ENCODE measurements at regions not wholly inside any gene's neighbourhood (a gene's known extent, or its start where the extent isn't known, plus 50 kb on each side); places are given as distances from the start of the nearest gene placed in this dataset.

- 56% methylated on average over 9 of the region's 9 CpGs for WGBS (ENCODE audit: missing lambda C conversion rate)
- no peak overlapping the region for H3K27ac ChIP-seq
- no peak overlapping the region for H3K4me3 ChIP-seq
- ATAC-seq (no peak), FAIRE-seq (no peak), DNase-seq (ENCODE audit: low read depth in 1 of 2, low spot score in 1 of 2) (no peak)
- ChIA-PET CTCF (no interaction called here), POLR2A (no interaction called here)
- no peaks in the 10 kb centered on the region for H3K9me3 ChIP-seq
- no peaks in the 10 kb centered on the region for H3K4me1 ChIP-seq
- H3K4me2 ChIP-seq: no peak overlapping the region
- TF ChIP-seq FOXS1 (CRISPR knock-in tag; IDR thresholded peaks at IDR 0.05) (no peak), KDM5A (IDR thresholded peaks at IDR 0.05) (no peak), EP300 (IDR thresholded peaks at IDR 0.05) (no peak), E2F6 (IDR thresholded peaks at IDR 0.05; ENCODE audit: borderline replicate concordance, low read depth) (no peak), HOXA7 (CRISPR knock-in tag; IDR thresholded peaks at IDR 0.05) (no peak), BHLHE40 (IDR thresholded peaks at IDR 0.05; ENCODE audit: low read depth, low read length) (no peak), KDM1A (IDR thresholded peaks at IDR 0.05; ENCODE audit: low read depth) (no peak), ELK1 (IDR thresholded peaks at IDR 0.05; ENCODE audit: low read depth, low read length) (no peak), FOSL2 (IDR thresholded peaks at IDR 0.05) (no peak), FOSL2 (CRISPR knock-in tag; IDR thresholded peaks at IDR 0.05) (no peak), NPAS2 (CRISPR knock-in tag; IDR thresholded peaks at IDR 0.05; ENCODE audit: borderline replicate concordance) (no peak), RAD21 (conservative IDR thresholded peaks at IDR 0.05 in 1 of 2, IDR thresholded peaks at IDR 0.05 in 1 of 2) (no peak), SMC3 (IDR thresholded peaks at IDR 0.05) (no peak), HDAC2 (IDR thresholded peaks at IDR 0.05) (no peak), CEBPB (IDR thresholded peaks at IDR 0.05) (no peak), POLR2AphosphoS2 (conservative IDR thresholded peaks at IDR 0.05; ENCODE audit: low read length) (no peak), ATOH8 (CRISPR knock-in tag; IDR thresholded peaks at IDR 0.05; ENCODE audit: low read depth) (no peak), SREBF2 (IDR thresholded peaks at IDR 0.05) (no peak), RFX5 (IDR thresholded peaks at IDR 0.05) (no peak)
Observed at GRCh38 chr11:122348659-122349409, 232.8 kb upstream of the BLID start.

DNA sequence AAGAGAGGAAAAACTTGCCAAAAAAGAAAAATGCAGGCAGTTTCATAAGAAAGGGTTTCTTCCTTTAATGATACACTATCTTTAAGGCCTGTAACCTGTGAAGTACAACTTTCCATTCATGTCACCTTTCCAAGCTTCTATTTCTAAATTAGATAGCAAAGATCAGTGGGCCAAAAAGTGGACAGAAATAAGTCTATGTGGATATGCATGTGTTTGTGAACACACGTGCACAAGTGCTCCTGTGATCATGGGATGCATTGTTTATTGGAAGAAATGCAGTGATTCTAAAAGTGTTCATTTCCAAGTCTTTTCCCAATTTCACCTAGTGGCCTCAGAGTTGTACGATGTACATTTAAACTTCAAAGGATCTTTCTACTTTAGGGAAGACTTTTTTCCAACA is 230.0 kb upstream of the BLID start:
- POLR2A ChIA-PET: no interaction called here

More for the DNA sequence above, 230.0 kb upstream of the BLID start:
- ATAC-seq: no peak
- Histone ChIP-seq H3K27ac (no peak overlapping the region), H3K4me1 (peaks cover 7% of the 10 kb centered on the region; the same call in 2 of the 3 replicates), H3K4me3 (no peak overlapping the region), H3K9me3 (no peaks in the 10 kb centered on the region), H3K4me2 (no peak overlapping the region)
- TF ChIP-seq CHD4 (IDR thresholded peaks at IDR 0.05; ENCODE audit: borderline replicate concordance) (no peak), ZSCAN20 (CRISPR knock-in tag; IDR thresholded peaks at IDR 0.05) (no peak), KDM1A (IDR thresholded peaks at IDR 0.05; ENCODE audit: low read depth) (no peak), HOXB5 (CRISPR knock-in tag; IDR thresholded peaks at IDR 0.05) (no peak), PBX3 (IDR thresholded peaks at IDR 0.05) (no peak), FOSL2 (IDR thresholded peaks at IDR 0.05) (no peak), FOSL2 (CRISPR knock-in tag; IDR thresholded peaks at IDR 0.05) (no peak), BHLHE40 (IDR thresholded peaks at IDR 0.05; ENCODE audit: low read depth, low read length) (no peak), CHD2 (IDR thresholded peaks at IDR 0.05; ENCODE audit: low read length, partially characterized antibody) (no peak), FOSB (CRISPR knock-in tag; IDR thresholded peaks at IDR 0.05) (no peak), EHMT2 (IDR thresholded peaks at IDR 0.05; ENCODE audit: low read depth) (no peak)
- WGBS (ENCODE audit: missing lambda C conversion rate): 51% methylated on average over 2 of the region's 2 CpGs
- FAIRE-seq: no peak
- CTCF ChIA-PET: interaction anchor here (1.0 kb wide), 1 partner anchor 10 kb away, joined by 3 read pairs; no protein-coding TSS in a partner anchor
- DNase-seq (ENCODE audit: low read depth in 1 of 2, low spot score in 1 of 2): no peak

All from A549 (cell line).